PFSK-1 (cell line): ENCODE measurements at regions not wholly inside any gene's neighbourhood (a gene's known extent, or its start where the extent isn't known, plus 50 kb on each side); places are given as distances from the start of the nearest gene placed in this dataset.

Source experiments
- FOXP2 ChIP-seq: optimal IDR thresholded peaks from 2 replicates; pipeline ENCODE3; 2011; ENCODE audit warnings: borderline replicate concordance, control low read depth, inconsistent platforms; ENCODE audit not compliant: insufficient read depth; ENCODE audit errors: extremely low read length, extremely low read depth
- POLR2AphosphoS5 ChIP-seq: IDR thresholded peaks from 2 replicates; pipeline ENCODE4 v1.6.1; 2012; ENCODE audit warnings: low read depth, mild to moderate bottlenecking, control low read depth, low read length, moderate library complexity
- REST ChIP-seq, 2 experiments: IDR thresholded peaks; 2 replicates each; pipeline versions ENCODE4 v1.6.1 to v1.8.0; 2011 to 2012; ENCODE audit warnings: low read depth in 2 of 2, low read length in 2 of 2, control low read depth in 1 of 2, inconsistent platforms in 1 of 2, mild to moderate bottlenecking in 1 of 2, moderate library complexity in 1 of 2; ENCODE audit not compliant: insufficient read depth in 1 of 2
- SIN3A ChIP-seq: IDR thresholded peaks from 2 replicates; pipeline ENCODE4 v1.6.1; 2012; ENCODE audit warnings: mild to moderate bottlenecking, low read length, moderate library complexity, borderline replicate concordance; ENCODE audit not compliant: insufficient read depth
- TAF1 ChIP-seq: IDR thresholded peaks from 2 replicates; pipeline ENCODE4 v1.6.1; 2012; ENCODE audit warnings: low read length, control low read depth, borderline replicate concordance; ENCODE audit not compliant: insufficient read depth

GRCh38 chr2:62447411-62447810 is 58.6 kb downstream of the TMEM17 start:
- TF ChIP-seq POLR2AphosphoS5 = no peak
- no peak for TF ChIP-seq TAF1
- TF ChIP-seq SIN3A = no peak
- TF ChIP-seq REST (IDR thresholded peaks at IDR 0.05; ENCODE audit: insufficient read depth in 1 of 2, low read depth in 2 of 2, low read length in 2 of 2) = no peak
- TF ChIP-seq FOXP2 = no peak
